Activated CD8-positive, alpha-beta memory T cell treated with anti-CD3 and anti-CD28 coated beads for 24 hours (primary cell): ENCODE measurements at regions not wholly inside any gene's neighbourhood (a gene's known extent, or its start where the extent isn't known, plus 50 kb on each side); places are given as distances from the start of the nearest gene placed in this dataset.
"Not testable (repeated sequence)": the region's sequence is repeated elsewhere in the genome, so short reads cannot be mapped to it uniquely, and the experiment has no call there.

Source experiments
- DNase-seq: peaks from one replicate; pipeline ENCODE4 v3.0.0-alpha.2; 2020

DNA sequence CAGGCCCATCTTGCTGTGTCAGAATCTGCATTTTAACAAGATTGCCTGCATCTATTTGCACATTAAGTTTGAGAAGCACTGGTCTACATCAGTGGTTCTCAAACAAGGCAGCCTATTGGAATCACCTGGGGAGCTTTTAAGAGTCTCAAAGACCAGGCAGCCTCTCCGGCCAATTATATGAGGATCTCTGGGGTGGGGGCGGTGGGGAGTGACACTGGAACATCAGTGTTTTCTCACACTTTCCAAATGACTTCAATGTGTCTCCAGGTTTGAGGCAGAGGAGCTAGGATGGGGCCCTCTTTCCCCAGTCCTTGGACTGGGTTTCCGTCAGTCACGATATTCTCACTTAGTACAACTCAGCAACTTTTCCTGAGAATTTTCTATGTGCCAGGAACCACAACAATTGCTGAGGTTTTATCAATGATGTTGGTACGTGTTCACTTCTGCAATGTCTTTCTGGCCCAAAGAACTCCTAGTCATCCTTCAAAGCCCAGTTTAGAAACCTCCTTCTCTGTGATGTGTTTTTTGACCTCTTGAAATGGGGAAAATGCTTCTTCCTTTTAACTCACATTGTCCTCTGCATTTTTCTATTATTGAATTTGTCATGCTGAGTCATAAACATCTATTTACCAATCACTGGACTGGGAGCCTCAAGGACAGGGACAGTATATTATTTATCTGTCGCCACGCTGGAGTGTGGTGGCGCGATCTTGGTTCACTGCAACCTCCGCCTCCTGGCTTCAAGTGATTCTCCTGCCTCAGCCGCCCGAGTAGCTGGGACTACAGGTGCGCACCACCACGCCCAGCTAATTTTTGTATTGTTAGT lies 130.9 kb downstream of the MYCN start:
- DNase-seq = no peak

- DNase-seq = no peak
Observed at GRCh38 chr2:16070648-16070971, 130.3 kb downstream of the MYCN start.

DNA sequence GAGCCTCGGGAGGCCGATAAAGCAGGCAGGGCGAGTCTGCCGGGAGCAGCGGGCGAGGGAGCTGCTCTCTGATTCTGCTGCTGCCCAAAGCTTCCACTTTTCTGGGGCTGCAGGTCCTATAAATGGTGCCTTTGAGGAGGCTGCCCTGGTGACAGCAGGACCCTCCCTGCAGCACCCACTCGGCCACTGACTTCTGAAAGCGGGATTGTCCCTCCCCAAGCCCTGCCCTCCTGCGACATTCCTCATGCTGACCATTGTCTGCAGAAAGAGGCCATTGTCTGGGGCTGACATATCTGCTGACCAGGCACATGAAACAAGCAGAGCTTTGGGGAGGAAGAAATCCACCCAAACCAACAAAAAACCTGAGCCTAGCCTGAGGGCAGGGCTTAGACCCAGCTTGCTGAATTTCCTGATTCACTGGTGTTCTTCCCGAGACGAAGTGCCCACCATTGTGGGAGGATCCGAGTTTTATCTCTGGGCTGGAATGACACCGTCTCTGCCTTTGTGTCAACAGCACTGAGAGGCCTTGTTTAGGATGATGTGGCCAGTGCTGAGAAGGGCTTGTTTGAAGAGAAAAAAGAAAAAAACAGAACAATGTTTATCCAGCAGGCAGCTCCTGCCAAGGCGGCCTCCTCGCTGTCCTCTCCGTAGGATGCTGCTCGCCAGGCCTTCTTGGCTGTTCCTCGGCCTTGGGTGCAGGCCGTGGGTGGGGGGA lies 129.7 kb downstream of the MYCN start:
- no peak for DNase-seq

- no peak for DNase-seq
Observed at GRCh38 chr2:16069663-16069932, 129.2 kb downstream of the MYCN start.

DNA sequence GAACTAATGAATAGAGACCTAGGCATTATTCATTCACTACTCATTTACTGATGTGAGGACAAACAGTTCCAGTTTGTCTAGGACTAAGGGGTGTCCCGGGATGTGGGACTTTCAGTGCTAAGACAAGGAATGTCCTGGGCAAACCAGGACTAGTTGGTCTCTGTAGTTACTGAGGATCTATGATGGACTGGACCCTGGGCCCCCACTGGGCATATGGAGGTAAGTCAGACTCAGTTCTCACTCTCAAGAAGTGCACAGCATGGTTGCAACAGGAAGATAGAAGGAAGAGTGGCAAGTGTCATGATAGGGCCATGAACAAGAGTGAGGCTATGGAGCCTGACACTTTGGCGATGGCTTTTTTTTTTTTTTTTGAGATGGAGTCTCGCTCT lies 128.2 kb downstream of the MYCN start:
- no peak for DNase-seq

DNA sequence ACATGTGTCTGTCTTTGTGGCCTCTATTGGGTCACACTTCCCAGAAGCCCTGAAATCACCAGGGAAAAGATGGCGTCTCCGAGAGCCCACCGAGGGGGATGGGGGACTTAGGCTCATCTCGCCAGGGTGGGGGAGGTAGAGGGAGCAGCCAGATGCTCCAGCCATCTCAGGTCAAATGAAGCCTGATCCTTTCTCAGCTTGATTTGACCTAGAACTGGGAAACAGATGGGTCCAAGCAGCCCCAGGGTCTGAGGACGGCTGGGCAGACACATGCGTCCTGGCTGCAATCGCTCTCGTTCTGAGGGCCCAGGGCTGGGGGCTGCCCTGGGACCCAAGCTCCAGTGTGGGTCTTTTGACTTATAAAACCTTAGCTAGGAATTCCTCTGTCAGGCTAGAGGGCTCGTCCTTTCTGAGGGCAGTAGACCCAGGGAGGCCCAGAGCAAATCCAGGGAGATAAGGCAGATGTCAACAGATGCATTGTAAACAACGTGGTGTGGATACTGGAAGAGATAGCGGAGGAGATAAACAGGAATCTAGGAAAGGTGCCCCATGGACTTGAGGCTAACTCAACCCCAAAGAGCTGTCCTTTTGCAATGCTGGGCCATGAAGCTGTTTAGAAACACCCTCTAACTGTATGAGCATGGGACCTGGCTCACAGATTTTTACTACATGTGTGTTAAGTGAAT lies 127.7 kb downstream of the MYCN start:
- DNase-seq = no peak

DNA sequence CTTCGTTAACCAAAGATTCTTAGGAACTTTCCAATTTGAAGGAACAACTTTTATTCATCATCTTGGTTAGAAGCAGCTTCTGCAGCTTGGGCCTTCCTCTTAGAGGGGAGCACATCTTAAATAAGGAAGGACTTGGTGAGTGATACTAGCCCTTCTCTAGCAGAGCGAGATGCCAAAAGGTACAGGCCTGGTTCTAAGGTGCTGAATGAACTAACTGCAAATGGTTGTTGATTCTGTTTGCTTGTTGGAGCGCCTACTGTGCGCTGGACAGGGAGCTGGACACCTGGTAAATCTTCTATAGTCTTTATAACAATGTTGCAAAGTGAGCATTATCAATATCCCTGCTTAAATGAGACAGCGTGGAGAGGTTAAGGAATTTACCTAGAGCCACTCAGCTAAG lies 127.1 kb downstream of the MYCN start:
- no peak for DNase-seq

- no peak for DNase-seq
Observed at GRCh38 chr2:16067037-16067406, 126.7 kb downstream of the MYCN start.

DNA sequence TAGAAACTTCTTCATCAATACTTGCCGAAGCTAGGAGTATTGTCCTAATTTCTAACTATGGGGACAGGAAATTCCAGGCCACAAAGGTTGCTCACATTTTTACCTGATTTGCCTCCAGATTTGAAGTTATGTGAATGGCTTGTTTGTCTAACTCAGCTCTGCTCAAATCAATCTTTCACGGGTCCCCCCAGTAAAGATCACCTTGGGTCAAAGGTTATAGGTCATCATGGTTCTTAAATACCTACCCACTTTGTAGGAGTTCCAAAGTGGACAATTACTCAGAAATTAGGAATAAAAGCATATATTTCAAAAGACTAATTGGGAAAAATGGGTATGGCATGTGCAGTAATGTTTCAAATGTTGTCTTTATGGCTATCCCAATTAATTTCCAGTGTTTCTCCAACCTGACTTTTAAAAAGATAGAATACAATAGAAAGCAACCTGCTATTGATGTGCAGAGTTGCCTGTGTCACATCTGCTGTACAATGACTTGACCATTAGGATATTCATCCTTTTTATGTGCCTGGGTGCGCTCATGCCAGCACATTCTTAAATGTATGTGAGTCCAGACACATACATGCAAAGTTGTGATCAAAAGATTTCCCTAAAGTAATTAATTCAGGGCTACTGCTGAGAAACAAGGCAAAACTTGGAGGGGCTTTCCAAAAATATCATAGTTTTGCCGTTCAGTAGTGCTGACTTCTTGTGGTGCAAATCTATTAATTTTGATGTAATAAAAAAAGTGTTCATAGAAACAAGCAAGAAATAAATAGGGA lies 126.1 kb downstream of the MYCN start:
- no peak for DNase-seq

DNA sequence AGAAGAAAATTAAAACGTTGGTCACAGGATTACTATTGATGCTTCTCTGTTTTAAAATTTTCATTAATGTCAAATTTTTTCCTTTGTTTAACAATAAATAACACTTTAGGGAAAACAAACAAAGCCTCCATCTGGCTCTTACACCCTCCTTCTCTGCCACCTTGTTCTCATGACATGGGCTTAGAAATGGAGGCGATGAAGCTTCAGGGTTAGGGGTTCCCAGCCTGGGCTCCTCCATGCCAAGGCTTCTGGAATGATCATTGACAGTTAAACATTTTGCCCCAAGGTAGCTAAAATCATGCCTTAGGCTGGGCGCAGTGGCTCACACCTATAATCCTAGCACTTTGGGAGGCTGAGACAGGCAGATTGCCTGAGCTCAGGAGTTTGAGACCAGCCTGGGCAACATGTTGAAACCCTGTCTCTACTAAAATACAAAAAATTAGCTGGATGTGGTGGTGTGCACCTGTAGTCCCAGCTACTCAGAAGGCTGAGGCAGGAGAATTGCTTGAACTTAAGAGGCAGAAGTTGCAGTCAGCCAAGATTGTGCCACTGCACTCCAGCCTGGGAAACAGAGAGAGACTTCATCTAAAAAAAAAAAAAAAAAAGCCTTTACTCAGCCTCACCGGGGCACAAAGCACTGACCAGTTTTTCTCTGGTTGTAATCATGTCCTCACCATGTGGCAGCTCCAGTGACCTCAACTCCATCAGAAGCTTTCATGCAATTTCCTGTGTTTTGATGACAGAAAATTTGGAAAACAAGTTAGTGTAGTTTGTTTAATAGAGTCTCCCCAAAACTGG lies 125.1 kb downstream of the MYCN start:
- not testable (repeated sequence) for DNase-seq

GRCh38 chr2:16064745-16065144 lies 124.4 kb downstream of the MYCN start:
- DNase-seq = no peak

DNA sequence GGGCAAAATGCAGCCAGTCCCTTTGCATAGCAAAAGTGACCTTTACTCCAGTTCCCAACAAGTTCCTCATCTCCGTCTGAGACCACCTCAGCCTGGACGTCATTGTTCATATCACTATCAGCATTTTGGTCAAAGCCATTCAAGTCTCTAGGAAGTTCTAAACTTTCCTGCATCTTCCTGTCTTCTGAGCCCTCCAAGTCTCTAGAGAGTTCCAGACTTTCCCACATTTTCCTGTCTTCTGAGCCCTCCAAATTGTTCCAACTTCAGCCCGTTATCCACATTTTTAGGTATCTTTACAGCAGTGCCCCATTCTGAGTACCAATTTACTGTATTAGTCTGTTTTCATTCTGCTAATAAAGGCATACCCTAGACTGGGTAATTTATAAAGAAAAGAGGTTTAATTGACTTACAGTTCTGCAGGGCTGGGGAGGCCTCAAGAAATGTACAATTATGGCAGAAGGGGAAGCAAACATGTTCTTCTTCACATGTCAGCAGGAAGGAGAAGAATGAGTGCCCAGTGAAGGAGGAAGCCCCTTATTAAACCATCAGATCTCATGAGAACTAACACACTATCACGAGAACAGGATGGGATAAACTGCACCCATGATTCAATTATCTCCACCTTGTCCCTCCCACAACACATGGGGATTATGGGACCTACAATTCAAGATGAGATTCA lies 123.7 kb downstream of the MYCN start:
- no peak for DNase-seq

GRCh38 chr2:16063251-16063850 lies 123.0 kb downstream of the MYCN start:
- no peak for DNase-seq

DNA sequence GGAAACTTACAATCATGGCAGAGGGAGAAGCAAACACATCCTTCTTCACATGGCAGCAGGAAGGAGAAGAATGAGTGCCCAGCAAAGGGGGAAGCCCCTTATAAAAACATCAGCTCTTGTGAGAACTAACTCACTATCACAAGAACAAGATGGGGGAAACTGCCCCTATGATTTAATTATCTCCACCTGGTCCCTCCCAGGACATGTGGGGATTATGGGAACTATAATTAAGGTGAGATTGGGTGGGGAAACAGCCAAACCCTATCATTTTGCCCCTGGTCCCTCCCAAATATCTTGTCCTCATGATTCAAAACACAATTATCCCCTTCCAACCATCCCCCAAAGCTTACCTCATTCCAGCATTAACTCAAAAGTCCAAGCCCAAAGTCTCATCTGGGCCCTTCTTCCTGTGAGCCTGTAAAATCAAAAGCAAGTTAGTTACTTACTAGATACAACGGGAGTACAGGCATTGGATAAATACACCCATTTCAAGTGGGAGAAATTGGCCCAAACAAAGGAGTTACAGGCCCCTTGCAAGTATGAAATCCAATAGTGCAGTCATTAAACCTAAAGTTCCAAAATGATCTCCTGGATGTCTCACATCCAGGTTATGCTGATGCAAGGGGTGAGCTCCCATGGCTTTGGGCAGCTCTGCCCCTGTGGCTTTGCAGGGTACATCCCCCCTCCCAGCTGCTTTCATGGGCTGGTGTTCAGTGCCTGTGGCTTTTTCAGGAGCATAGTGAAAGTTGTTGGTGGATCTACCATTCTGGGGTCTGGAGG lies 122.3 kb downstream of the MYCN start:
- DNase-seq = no peak

DNA sequence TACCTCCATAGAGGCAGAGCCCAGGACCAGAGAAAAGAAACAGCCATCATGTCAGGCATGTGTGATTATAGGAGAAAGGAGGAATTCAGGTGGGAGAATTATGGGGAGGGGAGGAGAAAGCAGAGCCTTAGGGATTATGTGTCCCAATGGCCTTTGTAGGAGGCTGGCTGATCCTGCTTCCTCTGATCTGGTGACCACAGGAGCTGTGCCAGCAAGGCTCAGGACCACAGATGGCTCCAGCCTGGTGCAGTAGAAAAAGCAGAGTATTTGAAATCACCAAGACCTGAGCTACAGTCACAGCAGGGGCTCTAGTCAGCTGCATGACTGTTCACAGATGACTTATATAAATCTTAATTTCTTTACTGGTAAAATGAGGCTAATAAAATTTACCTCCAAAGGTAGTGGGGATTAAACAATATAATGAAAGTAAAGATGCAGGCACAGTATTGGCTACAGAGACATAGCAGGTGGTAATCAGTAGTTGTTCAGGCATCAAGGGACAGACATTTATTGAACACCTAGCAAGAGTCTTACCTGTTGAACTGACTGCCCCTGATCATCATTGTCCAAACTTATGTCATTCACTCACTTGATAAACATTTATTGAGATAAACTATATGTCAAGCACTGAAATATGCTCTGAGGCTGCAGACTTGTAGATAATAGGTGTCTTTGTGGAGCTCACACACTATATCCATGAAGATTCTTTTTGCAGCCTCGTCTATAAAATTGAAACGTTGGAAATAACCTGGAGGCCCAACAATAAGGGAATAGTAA lies 121.3 kb downstream of the MYCN start:
- no peak for DNase-seq

DNA sequence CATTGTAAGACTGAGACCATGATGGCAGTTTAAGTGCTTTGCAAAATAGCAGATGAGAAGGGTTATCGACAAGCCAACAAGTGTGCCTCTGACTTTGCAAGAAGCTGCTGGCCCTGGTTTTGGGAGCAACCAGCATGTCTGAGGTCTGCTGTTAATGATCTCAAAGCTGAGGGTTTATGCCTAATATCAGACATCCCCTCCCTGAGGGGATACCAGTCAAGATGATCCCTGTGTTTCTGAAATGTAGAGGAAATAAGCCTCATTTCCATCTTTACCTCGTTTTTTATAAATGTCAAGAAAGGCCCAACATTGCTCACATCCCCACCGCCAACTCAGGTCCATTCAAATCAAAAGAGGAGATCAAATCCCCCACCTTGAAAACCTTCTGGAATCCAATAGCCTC lies 120.6 kb downstream of the MYCN start:
- no peak for DNase-seq

DNA sequence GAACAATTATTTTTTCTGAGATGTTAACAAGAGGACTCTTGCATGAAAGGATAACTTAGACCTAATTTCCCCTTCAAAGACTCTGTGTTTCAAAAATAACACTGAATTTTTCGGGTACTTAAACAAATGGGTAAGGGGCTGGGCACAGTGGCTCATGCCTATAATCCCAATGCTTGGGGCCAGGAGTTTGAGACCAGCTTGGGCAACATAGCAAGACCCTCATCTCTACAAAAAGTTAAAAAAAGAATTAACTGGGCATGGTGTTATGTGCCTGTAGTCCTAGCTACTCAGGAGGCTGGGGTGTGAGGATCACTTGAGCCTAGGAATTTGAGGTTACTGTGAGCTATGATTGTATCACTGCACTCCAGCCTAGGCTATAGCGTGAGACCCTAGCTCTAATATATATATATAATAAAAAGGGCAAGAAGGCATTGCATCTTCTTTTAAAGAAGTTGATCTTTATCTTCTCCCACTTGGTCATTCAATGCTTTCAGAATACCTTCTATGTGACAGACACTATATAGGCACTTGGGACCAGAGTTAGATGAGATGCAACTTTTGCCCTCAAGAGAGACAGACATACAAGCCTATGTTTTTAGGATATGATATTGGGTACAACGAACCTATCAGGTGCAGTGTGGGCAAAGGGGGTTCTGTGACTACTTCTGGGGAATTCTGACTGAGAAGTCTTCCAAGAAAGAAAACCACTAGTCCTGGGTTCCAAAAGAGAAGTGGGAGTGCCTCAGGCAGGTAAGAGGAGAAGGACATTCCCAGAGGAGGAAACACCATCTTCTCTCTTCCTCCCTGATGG lies 120.0 kb downstream of the MYCN start:
- no peak for DNase-seq

DNA sequence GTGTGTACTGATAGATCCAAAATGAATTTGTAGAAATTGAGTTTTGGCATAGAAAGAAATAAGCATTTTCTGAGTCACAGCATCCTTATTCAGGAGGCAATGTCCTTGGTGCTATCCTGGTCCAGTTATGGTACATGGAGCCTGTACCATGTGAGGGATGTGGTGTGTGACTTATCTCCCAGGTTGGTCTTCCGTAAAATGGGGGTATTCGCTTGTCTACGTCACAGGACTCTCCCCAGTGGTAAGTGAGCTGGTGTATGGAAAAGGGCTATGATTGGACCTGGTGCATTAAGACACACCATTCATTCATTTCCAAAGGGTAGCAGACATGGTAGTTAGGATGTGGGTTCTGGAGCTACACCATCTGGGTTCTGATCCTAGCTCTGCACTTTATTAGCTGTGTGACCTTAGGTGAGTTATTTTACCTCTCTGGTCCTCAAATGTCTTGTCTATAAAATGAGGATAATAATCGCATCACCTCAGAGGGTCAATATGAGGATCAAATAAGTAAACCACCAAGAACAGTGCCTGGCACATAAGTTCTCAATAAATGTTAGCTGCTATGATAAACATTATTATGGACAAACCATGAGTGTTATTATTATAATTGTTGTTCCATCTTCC lies 119.2 kb downstream of the MYCN start:
- no peak for DNase-seq
